Midbrain (tissue), 1 donor: ENCODE measurements at regions not wholly inside any gene's neighbourhood (a gene's known extent, or its start where the extent isn't known, plus 50 kb on each side); places are given as distances from the start of the nearest gene placed in this dataset.

ENCODE experiments used
- DNase-seq: peaks from one replicate; lab custom pipeline; 2025; lab: John Stamatoyannopoulos, UW

- no peak for DNase-seq
Measured at GRCh38 chr2:136182315-136182714, 64.4 kb upstream of the CXCR4 start.

DNA sequence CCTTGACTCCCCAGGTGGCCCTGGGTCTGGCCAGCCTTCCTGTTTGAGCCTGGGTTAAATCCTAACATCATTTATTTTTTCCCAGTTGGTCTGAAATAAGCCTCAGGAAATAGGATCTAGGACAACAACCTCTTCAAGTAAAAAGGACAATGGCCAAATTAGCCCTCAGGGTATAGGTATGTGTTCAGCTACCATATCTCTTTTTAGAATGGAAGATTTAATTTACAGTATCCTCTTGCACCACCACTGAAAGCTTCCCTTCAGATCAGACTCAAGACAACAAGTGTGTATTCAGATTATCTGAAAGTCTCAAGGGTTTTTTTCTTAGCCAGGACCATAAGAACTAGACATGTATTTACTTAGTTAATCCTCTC lies 61.6 kb upstream of the CXCR4 start:
- no peak for DNase-seq

- no peak for DNase-seq
Measured at GRCh38 chr2:136178941-136179601, 61.1 kb upstream of the CXCR4 start.

GRCh38 chr2:136175868-136176267 lies 57.9 kb upstream of the CXCR4 start:
- no peak for DNase-seq

DNA sequence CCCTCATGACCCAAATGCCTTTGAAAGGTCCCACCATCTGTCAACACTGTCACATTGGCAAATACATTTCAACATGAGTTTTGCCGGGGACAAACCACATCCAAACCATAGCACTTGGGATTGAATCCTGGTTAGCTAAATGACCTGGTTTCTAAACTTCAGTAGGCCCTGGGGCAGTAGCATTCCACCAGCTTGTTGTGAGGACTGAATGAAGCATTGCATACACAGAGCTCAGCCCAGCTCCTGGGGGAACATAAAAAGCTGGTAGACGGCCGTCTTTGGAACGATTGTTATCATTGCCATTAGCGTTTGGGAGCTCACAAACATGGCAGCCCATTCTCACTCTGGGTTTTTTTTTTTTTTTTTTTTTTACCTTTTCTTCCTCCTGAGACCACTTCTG lies 57.5 kb upstream of the CXCR4 start:
- DNase-seq = no peak

GRCh38 chr2:136173126-136173525 lies 55.2 kb upstream of the CXCR4 start:
- DNase-seq = no peak

GRCh38 chr2:136171223-136171622 lies 53.3 kb upstream of the CXCR4 start:
- DNase-seq = no peak

GRCh38 chr2:136168720-136169119 lies 50.8 kb upstream of the CXCR4 start:
- DNase-seq = no peak

DNA sequence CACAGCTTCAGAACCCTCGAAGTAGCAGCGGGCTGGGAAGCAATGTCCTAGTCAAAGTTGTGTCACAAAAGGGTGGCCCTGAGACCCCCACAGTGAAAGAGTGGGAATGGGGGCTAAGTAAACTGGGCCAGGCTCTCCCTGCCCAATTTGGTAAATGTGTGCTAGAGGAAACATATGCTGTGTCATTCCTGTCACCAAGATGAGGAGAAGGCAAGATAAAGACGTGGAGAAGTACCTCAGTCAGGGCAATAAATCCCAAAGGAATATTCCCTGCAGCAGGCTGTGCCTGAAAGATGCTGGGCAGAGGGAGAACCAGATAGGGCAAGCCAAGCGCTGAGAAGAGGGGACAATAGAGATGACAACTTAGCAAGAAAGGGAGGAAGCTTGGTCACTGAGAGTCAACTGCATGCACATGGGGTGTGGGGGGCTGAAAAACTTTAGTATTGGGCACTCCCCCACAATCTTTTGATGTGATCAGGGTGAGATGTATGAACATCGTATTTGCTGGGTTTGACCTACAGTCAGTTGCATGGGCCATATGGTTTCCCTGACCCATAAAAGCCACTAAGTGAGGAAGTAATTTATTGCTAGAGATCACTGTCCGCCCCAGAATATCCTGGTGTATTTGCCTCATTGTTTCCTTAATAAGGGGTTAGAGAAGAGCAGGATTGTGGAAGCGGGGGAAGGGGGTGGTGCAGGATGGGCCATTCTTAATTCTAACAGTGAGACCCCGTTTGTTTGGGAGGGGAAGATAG lies 49.9 kb upstream of the CXCR4 start:
- DNase-seq = no peak
